SK-N-SH (cell line): ENCODE measurements at regions not wholly inside any gene's neighbourhood (a gene's known extent, or its start where the extent isn't known, plus 50 kb on each side); places are given as distances from the start of the nearest gene placed in this dataset.

Source experiments
- CTCF ChIA-PET: fragments of 300-600, 350-600 bp; formaldehyde crosslinking; extraction: SDS; loops from one replicate; lab custom pipeline; 2021; lab: Yijun Ruan, JAX
- POLR2A ChIA-PET: fragments of 350-600 bp; sonication (Branson Sonifier 250); formaldehyde crosslinking; extraction: SDS; loops from one replicate; lab custom pipeline; 2020; ENCODE audit warnings: antibody characterized with exemption, inconsistent platforms; lab: Yijun Ruan, JAX
- DNase-seq: peaks from one replicate; pipeline ENCODE4 v3.0.0; 2012
- H2AFZ ChIP-seq: fragments of 200-600 bp; sonication (generic); 2 replicates; pipeline ENCODE4 v1.8.1; 2016; ENCODE audit warnings: antibody characterized with exemption, mild to moderate bottlenecking, low read depth
- H3F3A ChIP-seq: fragments of 200-600 bp; sonication (generic); replicated peaks from 2 replicates; pipeline ENCODE3; 2016; ENCODE audit warnings: antibody characterized with exemption, mild to moderate bottlenecking; ENCODE audit not compliant: insufficient read depth
- H3K27ac ChIP-seq, 2 experiments: fragments of 200-500 bp in 1 of 2; fragments of 200-600 bp in 1 of 2; sonication (Bioruptor generic) in 1 of 2; sonication (generic), shearing (Covaris generic) in 1 of 2; 2 replicates each; pipeline versions ENCODE4 v1.5.1 to v1.6.1; 2014 to 2016; ENCODE audit warnings: low read depth in 2 of 2, inconsistent platforms in 1 of 2, low read length in 1 of 2, mild to moderate bottlenecking in 1 of 2, mixed read lengths in 1 of 2
- H3K27me3 ChIP-seq: fragments of 200-600 bp; sonication (generic), shearing (Covaris generic); 2 replicates; pipeline ENCODE4 v1.6.1; 2016; ENCODE audit warnings: mixed run types; ENCODE audit not compliant: insufficient read depth
- H3K36me3 ChIP-seq, 2 experiments: fragments of 200-500 bp in 1 of 2; fragments of 200-600 bp in 1 of 2; sonication (Bioruptor generic) in 1 of 2; sonication (generic) in 1 of 2; replicated peaks in 1 of 2; 2 replicates each; pipeline versions ENCODE3 to v1.5.1; 2014 to 2016; ENCODE audit warnings: low read length in 1 of 2, mild to moderate bottlenecking in 1 of 2; ENCODE audit not compliant: insufficient read depth in 2 of 2, control insufficient read depth in 1 of 2
- H3K4me1 ChIP-seq, 2 experiments: fragments of 200-500 bp in 1 of 2; fragments of 200-600 bp in 1 of 2; sonication (Bioruptor generic) in 1 of 2; sonication (generic), shearing (Covaris generic) in 1 of 2; 2 replicates each; pipeline versions ENCODE4 v1.5.1 to v1.6.1; 2014 to 2016; ENCODE audit warnings: low read depth in 1 of 2, low read length in 1 of 2, mixed run types in 1 of 2; ENCODE audit not compliant: insufficient read depth in 2 of 2, control insufficient read depth in 1 of 2
- H3K4me2 ChIP-seq: fragments of 200-600 bp; sonication (generic), shearing (Covaris generic); 2 replicates; pipeline ENCODE4 v1.6.1; 2017; ENCODE audit warnings: mixed run types
- H3K4me3 ChIP-seq, 2 experiments: fragments of 200-500 bp in 1 of 2; fragments of 200-600 bp in 1 of 2; sonication (Bioruptor generic) in 1 of 2; sonication (generic), shearing (Covaris generic) in 1 of 2; 2 replicates each; pipeline versions ENCODE4 v1.5.1 to v1.8.1; 2014 to 2016; ENCODE audit warnings: low read depth in 2 of 2, inconsistent platforms in 1 of 2, low read length in 1 of 2, mild to moderate bottlenecking in 1 of 2, mixed read lengths in 1 of 2, moderate library complexity in 1 of 2
- H3K79me2 ChIP-seq: fragments of 200-600 bp; sonication (generic); 2 replicates; pipeline ENCODE4 v1.8.1; 2017; ENCODE audit warnings: mild to moderate bottlenecking; ENCODE audit not compliant: insufficient read depth
- H3K9ac ChIP-seq: fragments of 200-600 bp; sonication (generic); 2 replicates; pipeline ENCODE4 v1.6.1; 2017; ENCODE audit warnings: mixed run types
- H3K9me2 ChIP-seq: fragments of 200-600 bp; sonication (generic); 2 replicates; pipeline ENCODE4 v1.6.1; 2017; ENCODE audit warnings: mixed run types
- H3K9me3 ChIP-seq: fragments of 200-600 bp; sonication (generic); 2 replicates; pipeline ENCODE4 v1.6.1; 2017; ENCODE audit warnings: mixed run types, mild to moderate bottlenecking, moderate library complexity
- H4K20me1 ChIP-seq: fragments of 200-600 bp; sonication (generic); 2 replicates; pipeline ENCODE4 v1.6.1; 2017; ENCODE audit warnings: mild to moderate bottlenecking, mixed run types; ENCODE audit not compliant: insufficient read depth
- EP300 ChIP-seq, 2 experiments: IDR thresholded peaks; 2 replicates each; pipeline versions ENCODE4 v1.4.0 to v1.6.1; 2012; ENCODE audit warnings: borderline replicate concordance in 1 of 2, low read depth in 1 of 2, low read length in 1 of 2
- FOSL2 ChIP-seq: IDR thresholded peaks from 2 replicates; pipeline ENCODE4 v1.4.0; 2012; ENCODE audit warnings: low read depth, mild to moderate bottlenecking, moderate library complexity, borderline replicate concordance
- FOXJ3 ChIP-seq: sonication (generic); formaldehyde crosslinking; IDR thresholded peaks from 2 replicates; pipeline ENCODE4 v1.5.1; 2020; ENCODE audit warnings: mild to moderate bottlenecking, missing genetic modification reagents
- FOXM1 ChIP-seq: IDR thresholded peaks from 2 replicates; pipeline ENCODE4 v1.4.0; 2012; ENCODE audit warnings: low read depth, mild to moderate bottlenecking
- JUND ChIP-seq: IDR thresholded peaks from 2 replicates; pipeline ENCODE4 v1.4.0; 2012
- MEF2A ChIP-seq: IDR thresholded peaks from 2 replicates; pipeline ENCODE4 v1.4.0; 2012; ENCODE audit warnings: low read depth, borderline replicate concordance
- NFIC ChIP-seq: IDR thresholded peaks from 2 replicates; pipeline ENCODE4 v1.4.0; 2012; ENCODE audit warnings: borderline replicate concordance
- SIN3A ChIP-seq: IDR thresholded peaks from 2 replicates; pipeline ENCODE4 v1.6.1; 2012; ENCODE audit warnings: low read depth, mild to moderate bottlenecking, low read length, moderate library complexity, borderline replicate concordance
- TCF12 ChIP-seq: IDR thresholded peaks from 2 replicates; pipeline ENCODE4 v1.4.0; 2012
- TEAD4 ChIP-seq: IDR thresholded peaks from 2 replicates; pipeline ENCODE4 v1.4.0; 2012; ENCODE audit warnings: mild to moderate bottlenecking, borderline replicate concordance; ENCODE audit not compliant: insufficient read depth
- WGBS: methylation state at CpG from one replicate; pipeline ENCODE4 v1.1.6; 2017; ENCODE audit warnings: low lambda C conversion rate; 5-methylcytosine and 5-hydroxymethylcytosine counted together
- TF ChIP-seq, protein P1 (sequence below): IDR thresholded peaks from 2 replicates; pipeline ENCODE4 v1.4.0; 2012; ENCODE audit warnings: low read depth
- TF ChIP-seq, protein P2 (sequence below): IDR thresholded peaks from 2 replicates; pipeline ENCODE4; 2012
- TF ChIP-seq, protein P3 (sequence below): fragments of 150-350 bp; IDR thresholded peaks from 2 replicates; pipeline ENCODE4 v1.6.1; 2017; ENCODE audit warnings: antibody characterized with exemption, low read length, low read depth, borderline replicate concordance

DNA sequence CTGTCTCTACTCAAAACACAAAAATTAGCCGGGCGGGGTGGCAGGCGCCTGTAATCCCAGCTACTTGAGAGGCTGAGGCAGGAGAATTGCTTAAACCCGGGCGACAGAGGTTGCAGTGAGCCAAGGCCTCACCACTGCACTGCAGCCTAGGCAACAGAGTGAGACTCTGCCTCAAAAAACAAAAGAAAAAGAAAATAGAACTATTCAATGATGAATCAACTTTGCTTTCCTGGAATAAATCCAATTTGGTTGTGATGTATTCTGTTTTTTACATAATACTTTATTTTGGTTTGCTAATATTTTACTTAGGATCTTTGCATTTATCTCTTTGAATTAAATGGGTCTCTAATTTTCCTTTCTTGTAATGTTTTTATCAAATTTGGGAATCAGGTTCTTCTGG, 86.3 kb upstream of the MBOAT2 start:
- Histone ChIP-seq H3K27me3 (no peaks in the 10 kb centered on the region), H3K79me2 (no peaks in the 10 kb centered on the region), H2AFZ (peak overlapping the region; percentile 32; the same call in 1 of the 2 replicates), H3K27ac (peak overlapping the region in 1 of 2 experiments; percentile 34; a peak in 2 of 4 replicates), H3K4me2 (no peak overlapping the region), H4K20me1 (no peaks in the 10 kb centered on the region), H3K4me3 (no peak overlapping the region), H3K9me2 (no peaks in the 10 kb centered on the region), H3K9me3 (no peaks in the 10 kb centered on the region), H3F3A (peaks cover 50% of the 10 kb centered on the region), H3K9ac (no peak overlapping the region), H3K36me3 (no peaks in the 10 kb centered on the region), H3K4me1 (peaks cover 0 to 32% of the 10 kb centered on the region in 2 experiments; a peak in 2 of 4 replicates)
- CTCF ChIA-PET = no interaction called here
- no peak for DNase-seq
- 0 out of 2 replicates have a peak, but pooled peaks have one; percentile 6 for TF ChIP-seq NFIC
- TF ChIP-seq, protein P1, sequence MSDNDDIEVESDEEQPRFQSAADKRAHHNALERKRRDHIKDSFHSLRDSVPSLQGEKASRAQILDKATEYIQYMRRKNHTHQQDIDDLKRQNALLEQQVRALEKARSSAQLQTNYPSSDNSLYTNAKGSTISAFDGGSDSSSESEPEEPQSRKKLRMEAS = no peak
- POLR2A ChIA-PET = no interaction called here
- 83% methylated on average over 5 of the region's 5 CpGs for WGBS

DNA sequence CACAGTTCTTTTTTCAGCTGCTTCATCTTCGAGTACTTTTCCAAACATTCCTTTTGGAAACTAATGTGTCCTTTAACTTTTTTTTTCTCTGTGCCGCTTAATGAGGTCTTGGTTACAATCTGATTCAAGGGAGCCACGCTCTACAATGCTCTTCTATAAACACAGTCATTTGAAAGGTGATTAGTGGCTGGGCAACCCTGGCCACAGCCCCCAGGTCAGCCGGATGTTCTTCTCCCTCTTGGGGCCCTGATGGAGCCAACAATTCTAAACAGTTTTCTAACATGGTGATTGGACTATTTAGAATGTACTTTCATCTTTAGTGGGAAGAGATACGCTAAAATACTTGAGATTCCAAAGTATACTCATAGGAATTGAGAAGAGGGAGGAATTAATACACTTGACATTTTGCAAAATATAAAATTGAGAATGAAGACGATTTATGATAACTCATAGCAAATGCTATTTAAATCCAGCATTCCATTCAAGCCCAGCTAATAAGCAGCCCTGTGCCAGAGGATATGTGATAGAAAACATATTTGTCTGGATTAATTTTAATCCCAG, 83.7 kb upstream of the MBOAT2 start:
- Histone ChIP-seq H4K20me1 (no peaks in the 10 kb centered on the region), H3K9ac (peak overlapping the region; percentile 3; the same call in 1 of the 2 replicates), H3K79me2 (no peaks in the 10 kb centered on the region), H3K27me3 (no peaks in the 10 kb centered on the region), H2AFZ (peak overlapping the region; percentile 68), H3K36me3 (no peaks in the 10 kb centered on the region)
- POLR2A ChIA-PET = no interaction called here
- no peak for DNase-seq
- CTCF ChIA-PET = interaction anchor here (1.5 to 1.7 kb wide), 2 partner anchors 10 to 12 kb away, joined by 3 to 5 read pairs; no protein-coding TSS in a partner anchor
- TF ChIP-seq TCF12 (peak; percentile 58), FOXJ3 (no peak), JUND (0 out of 2 replicates have a peak, but pooled peaks have one; percentile 6), EP300 (IDR thresholded peaks at IDR 0.05; ENCODE audit: borderline replicate concordance in 1 of 2, low read depth in 1 of 2, low read length in 1 of 2) (peak in 1 of 2 experiments; percentile 70; a peak in 2 of 4 replicates), FOSL2 (peak; percentile 16; the same call in 1 of the 2 replicates), SIN3A (no peak), FOXM1 (no peak), TEAD4 (peak; percentile 57; the same call in 1 of the 2 replicates), MEF2A (0 out of 2 replicates have a peak, but pooled peaks have one; percentile 26), NFIC (peak; percentile 23; the same call in 1 of the 2 replicates)
- TF ChIP-seq, protein P2, sequence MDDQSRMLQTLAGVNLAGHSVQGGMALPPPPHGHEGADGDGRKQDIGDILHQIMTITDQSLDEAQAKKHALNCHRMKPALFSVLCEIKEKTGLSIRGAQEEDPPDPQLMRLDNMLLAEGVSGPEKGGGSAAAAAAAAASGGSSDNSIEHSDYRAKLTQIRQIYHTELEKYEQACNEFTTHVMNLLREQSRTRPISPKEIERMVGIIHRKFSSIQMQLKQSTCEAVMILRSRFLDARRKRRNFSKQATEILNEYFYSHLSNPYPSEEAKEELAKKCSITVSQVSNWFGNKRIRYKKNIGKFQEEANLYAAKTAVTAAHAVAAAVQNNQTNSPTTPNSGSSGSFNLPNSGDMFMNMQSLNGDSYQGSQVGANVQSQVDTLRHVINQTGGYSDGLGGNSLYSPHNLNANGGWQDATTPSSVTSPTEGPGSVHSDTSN = peak; percentile 60
- TF ChIP-seq, protein P3, sequence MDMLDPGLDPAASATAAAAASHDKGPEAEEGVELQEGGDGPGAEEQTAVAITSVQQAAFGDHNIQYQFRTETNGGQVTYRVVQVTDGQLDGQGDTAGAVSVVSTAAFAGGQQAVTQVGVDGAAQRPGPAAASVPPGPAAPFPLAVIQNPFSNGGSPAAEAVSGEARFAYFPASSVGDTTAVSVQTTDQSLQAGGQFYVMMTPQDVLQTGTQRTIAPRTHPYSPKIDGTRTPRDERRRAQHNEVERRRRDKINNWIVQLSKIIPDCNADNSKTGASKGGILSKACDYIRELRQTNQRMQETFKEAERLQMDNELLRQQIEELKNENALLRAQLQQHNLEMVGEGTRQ = no peak
- TF ChIP-seq, all 33 proteins: peak for 8
- Histone ChIP-seq H3K4me1 (peaks cover 0 to 31% of the 10 kb centered on the region in 2 experiments; a peak in 2 of 4 replicates), H3K9me3 (no peaks in the 10 kb centered on the region), H3K4me2 (peak overlapping the region; percentile 12), H3F3A (peaks cover 49% of the 10 kb centered on the region), H3K4me3 (no peak overlapping the region), H3K27ac (peak overlapping the region; percentile 34 to 60; a peak in 3 of 4 replicates), H3K9me2 (no peaks in the 10 kb centered on the region)
- WGBS = 35% methylated on average over 6 of the region's 6 CpGs
